GM19397 (cell line): ENCODE measurements at regions not wholly inside any gene's neighbourhood (a gene's known extent, or its start where the extent isn't known, plus 50 kb on each side); places are given as distances from the start of the nearest gene placed in this dataset.
"Not testable (repeated sequence)": the region's sequence is repeated elsewhere in the genome, so short reads cannot be mapped to it uniquely, and the experiment has no call there.

Experiments
- ATAC-seq: cut with Tn5 transposase; IDR thresholded peaks from one replicate; pipeline ENCODE4 v1.9.1; 2021; ENCODE audit warnings: mild to moderate bottlenecking, moderate library complexity; ENCODE audit not compliant: unreplicated experiment

DNA sequence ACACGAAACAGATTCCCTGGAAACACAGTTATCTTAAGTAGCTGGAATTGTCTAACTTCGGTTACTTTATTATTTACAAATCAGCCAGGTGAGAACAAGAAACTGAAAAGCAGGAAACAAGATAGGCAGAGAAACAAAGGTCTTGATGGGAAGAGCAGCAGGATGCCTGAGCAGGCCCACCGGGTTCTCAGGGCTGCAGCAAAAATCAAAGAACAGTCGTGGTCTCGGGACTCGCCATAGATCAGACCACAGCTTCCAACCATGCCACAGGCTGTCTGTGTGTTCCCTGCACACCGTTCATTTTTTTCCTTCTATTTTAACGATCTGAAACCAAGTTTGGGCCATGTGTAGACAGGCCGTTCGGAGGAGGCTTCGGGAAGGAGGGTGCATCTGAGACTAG lies 62.7 kb upstream of the SOX11 start:
- ATAC-seq = not testable (repeated sequence)

DNA sequence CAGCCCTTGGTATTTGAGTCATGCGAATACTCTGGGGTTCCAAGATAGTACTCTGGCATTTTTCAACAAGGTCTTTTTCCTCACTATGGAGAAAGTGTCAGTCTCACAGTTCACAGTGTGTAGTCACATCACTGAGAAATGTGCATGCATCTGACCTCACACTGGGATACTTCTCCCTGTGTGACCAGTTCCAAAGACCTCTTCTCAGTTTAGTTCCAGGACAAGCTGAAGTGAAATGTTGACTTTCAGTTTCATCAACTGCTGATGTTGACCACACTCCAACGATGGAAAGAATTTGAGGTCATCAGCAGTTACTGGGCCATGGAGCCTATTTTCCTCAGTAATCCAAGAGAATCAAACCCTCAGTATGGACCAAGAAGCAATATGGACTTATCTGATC lies 55.1 kb upstream of the SOX11 start:
- not testable (repeated sequence) for ATAC-seq
